HEK293 (cell line): ENCODE measurements at regions not wholly inside any gene's neighbourhood (a gene's known extent, or its start where the extent isn't known, plus 50 kb on each side); places are given as distances from the start of the nearest gene placed in this dataset.

Source experiments
- CTCF ChIA-PET: fragments of 350-600 bp; formaldehyde crosslinking; extraction: SDS; loops from one replicate; lab custom pipeline; 2021; ENCODE audit warnings: antibody characterized with exemption; lab: Yijun Ruan, JAX
- POLR2A ChIA-PET: fragments of 300-600 bp; formaldehyde crosslinking; extraction: SDS; loops from one replicate; lab custom pipeline; 2020; ENCODE audit warnings: antibody characterized with exemption, inconsistent platforms; lab: Yijun Ruan, JAX
- H3K27ac ChIP-seq: fragments of 200-500 bp; sonication (Bioruptor generic); 2 replicates; pipeline ENCODE4 v1.5.1; 2014; ENCODE audit warnings: low read depth, low read length, control low read depth, inconsistent platforms; ENCODE audit errors: extremely low read depth
- H3K36me3 ChIP-seq, 2 experiments: fragments of 200-500 bp in 1 of 2; sonication (Bioruptor generic) in 1 of 2; 1 replicate in 1 of 2; 2 replicates in 1 of 2; pipeline ENCODE4 v1.5.1; 2014 to 2017; ENCODE audit warnings: inconsistent platforms in 2 of 2, low read length in 2 of 2; ENCODE audit not compliant: control insufficient read depth in 2 of 2, insufficient read depth in 1 of 2
- H3K4me1 ChIP-seq: fragments of 200-500 bp; sonication (Bioruptor generic); 2 replicates; pipeline ENCODE4 v1.5.1; 2014; ENCODE audit warnings: mild to moderate bottlenecking, low read length, inconsistent platforms; ENCODE audit not compliant: control insufficient read depth, insufficient read depth
- H3K4me3 ChIP-seq: 2 replicates; pipeline ENCODE4 v1.5.1; 2011; ENCODE audit warnings: low read depth, mild to moderate bottlenecking, control low read depth, low read length, moderate library complexity
- H3K9me3 ChIP-seq: fragments of 200-500 bp; sonication (Bioruptor generic); 2 replicates; pipeline ENCODE4 v1.5.1; 2014; ENCODE audit warnings: low read depth, low read length, inconsistent platforms; ENCODE audit not compliant: control insufficient read depth, insufficient read depth
- GLI2 ChIP-seq: fragments of 450-650 bp; formaldehyde crosslinking; IDR thresholded peaks from 2 replicates; pipeline ENCODE4; 2017; ENCODE audit warnings: missing biosample characterization, missing genetic modification characterization, low read depth, borderline replicate concordance
- GLIS2 ChIP-seq: fragments of 450-650 bp; formaldehyde crosslinking; IDR thresholded peaks from 2 replicates; pipeline ENCODE4 v1.5.1; 2016; ENCODE audit warnings: missing biosample characterization, missing genetic modification characterization
- SETDB1 ChIP-seq: IDR thresholded peaks from one replicate; pipeline ENCODE4 v1.6.1; 2017; ENCODE audit warnings: mild to moderate bottlenecking, low read length, moderate library complexity, mixed read lengths; ENCODE audit not compliant: insufficient read length
- SP2 ChIP-seq: fragments of 450-650 bp; formaldehyde crosslinking; IDR thresholded peaks from 2 replicates; pipeline ENCODE4 v1.5.1; 2016; ENCODE audit warnings: missing biosample characterization, missing genetic modification characterization
- YY1 ChIP-seq: fragments of 450-650 bp; formaldehyde crosslinking; IDR thresholded peaks from 2 replicates; pipeline ENCODE4 v1.5.1; 2018; ENCODE audit warnings: missing biosample characterization, missing genetic modification characterization
- ZBTB8A ChIP-seq: fragments of 450-650 bp; formaldehyde crosslinking; IDR thresholded peaks from 2 replicates; pipeline ENCODE4 v1.5.1; 2016; ENCODE audit warnings: missing biosample characterization, missing genetic modification characterization
- ZIC2 ChIP-seq: fragments of 450-650 bp; formaldehyde crosslinking; IDR thresholded peaks from 2 replicates; pipeline ENCODE4 v1.5.1; 2016; ENCODE audit warnings: missing biosample characterization, missing genetic modification characterization
- ZNF155 ChIP-seq: fragments of 450-650 bp; formaldehyde crosslinking; IDR thresholded peaks from 2 replicates; pipeline ENCODE4 v1.5.1; 2016; ENCODE audit warnings: missing biosample characterization, missing genetic modification characterization
- ZNF202 ChIP-seq: fragments of 450-650 bp; formaldehyde crosslinking; IDR thresholded peaks from 2 replicates; pipeline ENCODE4 v1.5.1; 2016; ENCODE audit warnings: missing biosample characterization, missing genetic modification characterization, borderline replicate concordance
- ZNF324 ChIP-seq: fragments of 450-650 bp; formaldehyde crosslinking; IDR thresholded peaks from 2 replicates; pipeline ENCODE4 v1.5.1; 2016; ENCODE audit warnings: missing biosample characterization, missing genetic modification characterization
- ZNF366 ChIP-seq: fragments of 450-650 bp; formaldehyde crosslinking; conservative IDR thresholded peaks from 2 replicates; pipeline ENCODE4 v1.5.1; 2016; ENCODE audit warnings: missing biosample characterization, missing genetic modification characterization
- ZNF391 ChIP-seq: fragments of 450-650 bp; formaldehyde crosslinking; IDR thresholded peaks from 2 replicates; pipeline ENCODE4 v1.5.1; 2016; ENCODE audit warnings: low read depth, missing biosample characterization, missing genetic modification characterization, borderline replicate concordance
- ZNF48 ChIP-seq: fragments of 450-650 bp; formaldehyde crosslinking; IDR thresholded peaks from 2 replicates; pipeline ENCODE4 v1.5.1; 2016; ENCODE audit warnings: missing biosample characterization, missing genetic modification characterization
- ZNF596 ChIP-seq: fragments of 450-650 bp; IDR thresholded peaks from 2 replicates; pipeline ENCODE4 v1.5.0; 2018; ENCODE audit warnings: missing biosample characterization, mild to moderate bottlenecking, missing genetic modification characterization, moderate library complexity
- ZNF629 ChIP-seq: fragments of 450-650 bp; formaldehyde crosslinking; IDR thresholded peaks from 2 replicates; pipeline ENCODE4 v1.5.1; 2017; ENCODE audit warnings: missing biosample characterization, missing genetic modification characterization
- ZNF791 ChIP-seq: fragments of 450-650 bp; formaldehyde crosslinking; IDR thresholded peaks from 2 replicates; pipeline ENCODE4 v1.5.1; 2016; ENCODE audit warnings: missing biosample characterization, missing genetic modification characterization
- ZNF837 ChIP-seq: fragments of 450-650 bp; formaldehyde crosslinking; IDR thresholded peaks from 2 replicates; pipeline ENCODE4 v1.5.1; 2016; ENCODE audit warnings: missing biosample characterization, missing genetic modification characterization
- TF ChIP-seq, protein P1 (sequence below): fragments of 450-650 bp; formaldehyde crosslinking; IDR thresholded peaks from 2 replicates; pipeline ENCODE4 v1.5.1; 2016; ENCODE audit warnings: missing biosample characterization, missing genetic modification characterization
- TF ChIP-seq, protein P2 (sequence below): fragments of 450-650 bp; formaldehyde crosslinking; IDR thresholded peaks from 2 replicates; pipeline ENCODE4 v1.5.1; 2017; ENCODE audit warnings: missing biosample characterization, mild to moderate bottlenecking, missing genetic modification characterization, moderate library complexity
- TF ChIP-seq, protein P3 (sequence below): fragments of 450-650 bp; formaldehyde crosslinking; IDR thresholded peaks from 2 replicates; pipeline ENCODE4 v1.5.1; 2016; ENCODE audit warnings: missing biosample characterization, missing genetic modification characterization, low read depth
- TF ChIP-seq, protein P4 (sequence below): fragments of 450-650 bp; IDR thresholded peaks from 2 replicates; pipeline ENCODE4 v1.5.1; 2018; ENCODE audit warnings: missing biosample characterization, mild to moderate bottlenecking, missing genetic modification characterization
- TF ChIP-seq, protein P5 (sequence below): fragments of 450-650 bp; formaldehyde crosslinking; IDR thresholded peaks from 2 replicates; pipeline ENCODE4 v1.5.1; 2016; ENCODE audit warnings: missing biosample characterization, missing genetic modification characterization, borderline replicate concordance

DNA sequence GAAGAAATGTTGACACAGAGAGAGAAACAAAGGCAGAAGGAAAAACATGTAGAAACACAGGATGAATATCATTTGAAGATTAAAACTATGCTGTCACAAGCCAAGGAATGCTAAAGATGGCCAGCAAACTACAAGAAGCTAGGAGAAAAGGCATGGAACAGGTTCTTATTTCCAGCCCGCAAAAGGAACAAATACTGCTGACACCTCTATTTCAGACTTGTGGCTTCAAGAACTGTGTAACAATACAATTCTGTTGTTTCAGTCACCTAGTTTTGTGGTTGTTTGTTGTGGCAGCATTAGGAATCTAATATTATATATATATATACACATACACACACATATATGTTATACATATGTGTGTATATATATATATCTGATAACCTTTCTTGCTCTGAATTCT lies 1543.9 kb downstream of the KCNT2 start:
- no peaks in the 10 kb centered on the region for H3K36me3 ChIP-seq

DNA sequence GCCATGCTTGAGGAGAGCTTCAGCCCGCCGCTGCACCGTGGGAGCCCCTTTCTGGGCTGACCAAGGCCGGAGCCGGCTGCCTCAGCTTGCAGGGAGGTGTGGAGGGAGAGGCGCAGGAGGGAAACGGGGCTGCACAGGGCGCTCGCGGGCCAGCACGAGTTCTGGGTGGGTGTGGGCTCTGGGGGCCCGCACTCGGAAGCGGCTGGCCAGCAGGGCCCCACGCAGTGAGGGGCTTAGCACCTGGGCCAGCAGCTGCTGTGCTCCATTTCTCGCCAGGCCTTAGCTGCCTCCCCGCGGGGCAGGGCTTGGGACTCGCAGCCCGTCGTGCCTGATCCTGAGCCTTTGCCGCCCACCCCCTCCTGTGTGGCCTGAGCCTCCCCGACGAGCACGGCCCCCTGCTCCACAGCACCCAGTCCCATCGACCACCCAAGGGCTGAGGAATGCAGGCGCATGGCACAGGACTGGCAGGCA lies 1554.0 kb downstream of the KCNT2 start:
- TF ChIP-seq ZNF837 (tag by site-specific recombination), result no peak
- TF ChIP-seq, protein P1, sequence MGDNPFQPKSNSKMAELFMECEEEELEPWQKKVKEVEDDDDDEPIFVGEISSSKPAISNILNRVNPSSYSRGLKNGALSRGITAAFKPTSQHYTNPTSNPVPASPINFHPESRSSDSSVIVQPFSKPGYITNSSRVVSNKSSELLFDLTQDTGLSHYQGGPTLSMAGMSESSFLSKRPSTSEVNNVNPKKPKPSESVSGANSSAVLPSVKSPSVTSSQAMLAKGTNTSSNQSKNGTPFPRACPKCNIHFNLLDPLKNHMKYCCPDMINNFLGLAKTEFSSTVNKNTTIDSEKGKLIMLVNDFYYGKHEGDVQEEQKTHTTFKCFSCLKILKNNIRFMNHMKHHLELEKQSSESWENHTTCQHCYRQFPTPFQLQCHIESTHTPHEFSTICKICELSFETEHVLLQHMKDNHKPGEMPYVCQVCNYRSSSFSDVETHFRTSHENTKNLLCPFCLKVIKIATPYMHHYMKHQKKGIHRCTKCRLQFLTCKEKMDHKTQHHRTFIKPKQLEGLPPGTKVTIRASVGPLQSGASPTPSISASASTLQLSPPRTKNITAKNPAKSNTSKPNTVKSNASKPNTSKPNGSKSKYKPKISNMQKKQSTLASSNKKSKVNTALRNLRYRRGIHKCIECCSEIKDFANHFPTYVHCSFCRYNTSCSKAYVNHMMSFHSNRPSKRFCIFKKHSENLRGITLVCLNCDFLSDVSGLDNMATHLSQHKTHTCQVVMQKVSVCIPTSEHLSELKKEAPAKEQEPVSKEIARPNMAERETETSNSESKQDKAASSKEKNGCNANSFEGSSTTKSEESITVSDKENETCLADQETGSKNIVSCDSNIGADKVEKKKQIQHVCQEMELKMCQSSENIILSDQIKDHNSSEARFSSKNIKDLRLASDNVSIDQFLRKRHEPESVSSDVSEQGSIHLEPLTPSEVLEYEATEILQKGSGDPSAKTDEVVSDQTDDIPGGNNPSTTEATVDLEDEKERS (tag by site-specific recombination), result no peak
- TF ChIP-seq ZNF391, result no peak
- no peak for TF ChIP-seq ZNF629
- TF ChIP-seq ZNF202 (tag by site-specific recombination), result peak; percentile 60; the same call in 1 of the 2 replicates
- no peaks in the 10 kb centered on the region for H3K4me1 ChIP-seq
- POLR2A ChIA-PET, result no interaction called here
- H3K36me3 ChIP-seq, result no peaks in the 10 kb centered on the region
- CTCF ChIA-PET, result no interaction called here
- no peak overlapping the region for H3K4me3 ChIP-seq
- H3K27ac ChIP-seq, result no peak overlapping the region
- H3K9me3 ChIP-seq, result no peaks in the 10 kb centered on the region

More for the DNA sequence above, 1543.9 kb downstream of the KCNT2 start:
- Histone ChIP-seq H3K9me3 (no peaks in the 10 kb centered on the region), H3K4me1 (no peaks in the 10 kb centered on the region), H3K4me3 (no peak overlapping the region), H3K27ac (no peak overlapping the region)
- POLR2A ChIA-PET, result no interaction called here
- CTCF ChIA-PET, result no interaction called here
- TF ChIP-seq, protein P2, sequence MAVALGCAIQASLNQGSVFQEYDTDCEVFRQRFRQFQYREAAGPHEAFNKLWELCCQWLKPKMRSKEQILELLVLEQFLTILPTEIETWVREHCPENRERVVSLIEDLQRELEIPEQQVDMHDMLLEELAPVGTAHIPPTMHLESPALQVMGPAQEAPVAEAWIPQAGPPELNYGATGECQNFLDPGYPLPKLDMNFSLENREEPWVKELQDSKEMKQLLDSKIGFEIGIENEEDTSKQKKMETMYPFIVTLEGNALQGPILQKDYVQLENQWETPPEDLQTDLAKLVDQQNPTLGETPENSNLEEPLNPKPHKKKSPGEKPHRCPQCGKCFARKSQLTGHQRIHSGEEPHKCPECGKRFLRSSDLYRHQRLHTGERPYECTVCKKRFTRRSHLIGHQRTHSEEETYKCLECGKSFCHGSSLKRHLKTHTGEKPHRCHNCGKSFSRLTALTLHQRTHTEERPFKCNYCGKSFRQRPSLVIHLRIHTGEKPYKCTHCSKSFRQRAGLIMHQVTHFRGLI (tag by site-specific recombination), result no peak
- no peak for TF ChIP-seq GLIS2
- no peak for TF ChIP-seq SP2
- no peak for TF ChIP-seq ZNF596 (tag by site-specific recombination)

DNA sequence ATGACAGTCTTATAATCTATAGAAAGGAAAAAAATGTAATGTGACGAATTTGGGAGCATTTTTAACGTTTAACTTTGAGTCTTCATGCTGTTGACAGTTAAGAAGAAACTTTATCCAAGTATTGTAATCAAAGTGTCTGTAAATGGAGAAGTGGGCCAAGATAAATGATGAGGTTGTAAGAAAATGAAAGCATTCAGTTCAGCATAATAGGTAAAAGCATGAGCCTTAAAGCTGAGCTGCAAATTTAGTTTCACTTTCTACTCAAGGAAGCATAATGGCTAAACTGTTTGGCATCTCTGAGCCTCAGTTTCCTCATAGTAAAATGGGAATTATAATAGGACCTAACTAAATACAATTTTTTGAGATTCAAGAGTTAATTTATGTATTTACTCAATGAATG lies 1554.8 kb downstream of the KCNT2 start:
- H3K36me3 ChIP-seq, result no peaks in the 10 kb centered on the region
- H3K27ac ChIP-seq, result no peak overlapping the region
- no peaks in the 10 kb centered on the region for H3K4me1 ChIP-seq
- ChIA-PET POLR2A (no interaction called here), CTCF (no interaction called here)
- H3K4me3 ChIP-seq, result no peak overlapping the region
- no peaks in the 10 kb centered on the region for H3K9me3 ChIP-seq
- TF ChIP-seq ZNF155 (no peak), ZNF791 (no peak), ZNF48 (no peak), ZNF324 (tag by site-specific recombination) (no peak), ZNF366 (tag by site-specific recombination) (no peak), ZBTB8A (tag by site-specific recombination) (no peak), GLI2 (no peak), YY1 (tag by site-specific recombination) (no peak), ZIC2 (tag by site-specific recombination) (no peak), SETDB1 (no peak)
- TF ChIP-seq, protein P3, sequence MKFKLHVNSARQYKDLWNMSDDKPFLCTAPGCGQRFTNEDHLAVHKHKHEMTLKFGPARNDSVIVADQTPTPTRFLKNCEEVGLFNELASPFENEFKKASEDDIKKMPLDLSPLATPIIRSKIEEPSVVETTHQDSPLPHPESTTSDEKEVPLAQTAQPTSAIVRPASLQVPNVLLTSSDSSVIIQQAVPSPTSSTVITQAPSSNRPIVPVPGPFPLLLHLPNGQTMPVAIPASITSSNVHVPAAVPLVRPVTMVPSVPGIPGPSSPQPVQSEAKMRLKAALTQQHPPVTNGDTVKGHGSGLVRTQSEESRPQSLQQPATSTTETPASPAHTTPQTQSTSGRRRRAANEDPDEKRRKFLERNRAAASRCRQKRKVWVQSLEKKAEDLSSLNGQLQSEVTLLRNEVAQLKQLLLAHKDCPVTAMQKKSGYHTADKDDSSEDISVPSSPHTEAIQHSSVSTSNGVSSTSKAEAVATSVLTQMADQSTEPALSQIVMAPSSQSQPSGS (tag by site-specific recombination), result no peak
- TF ChIP-seq, protein P4, sequence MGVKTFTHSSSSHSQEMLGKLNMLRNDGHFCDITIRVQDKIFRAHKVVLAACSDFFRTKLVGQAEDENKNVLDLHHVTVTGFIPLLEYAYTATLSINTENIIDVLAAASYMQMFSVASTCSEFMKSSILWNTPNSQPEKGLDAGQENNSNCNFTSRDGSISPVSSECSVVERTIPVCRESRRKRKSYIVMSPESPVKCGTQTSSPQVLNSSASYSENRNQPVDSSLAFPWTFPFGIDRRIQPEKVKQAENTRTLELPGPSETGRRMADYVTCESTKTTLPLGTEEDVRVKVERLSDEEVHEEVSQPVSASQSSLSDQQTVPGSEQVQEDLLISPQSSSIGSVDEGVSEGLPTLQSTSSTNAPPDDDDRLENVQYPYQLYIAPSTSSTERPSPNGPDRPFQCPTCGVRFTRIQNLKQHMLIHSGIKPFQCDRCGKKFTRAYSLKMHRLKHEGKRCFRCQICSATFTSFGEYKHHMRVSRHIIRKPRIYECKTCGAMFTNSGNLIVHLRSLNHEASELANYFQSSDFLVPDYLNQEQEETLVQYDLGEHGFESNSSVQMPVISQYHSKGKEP (tag by site-specific recombination), result no peak
- TF ChIP-seq, protein P5, sequence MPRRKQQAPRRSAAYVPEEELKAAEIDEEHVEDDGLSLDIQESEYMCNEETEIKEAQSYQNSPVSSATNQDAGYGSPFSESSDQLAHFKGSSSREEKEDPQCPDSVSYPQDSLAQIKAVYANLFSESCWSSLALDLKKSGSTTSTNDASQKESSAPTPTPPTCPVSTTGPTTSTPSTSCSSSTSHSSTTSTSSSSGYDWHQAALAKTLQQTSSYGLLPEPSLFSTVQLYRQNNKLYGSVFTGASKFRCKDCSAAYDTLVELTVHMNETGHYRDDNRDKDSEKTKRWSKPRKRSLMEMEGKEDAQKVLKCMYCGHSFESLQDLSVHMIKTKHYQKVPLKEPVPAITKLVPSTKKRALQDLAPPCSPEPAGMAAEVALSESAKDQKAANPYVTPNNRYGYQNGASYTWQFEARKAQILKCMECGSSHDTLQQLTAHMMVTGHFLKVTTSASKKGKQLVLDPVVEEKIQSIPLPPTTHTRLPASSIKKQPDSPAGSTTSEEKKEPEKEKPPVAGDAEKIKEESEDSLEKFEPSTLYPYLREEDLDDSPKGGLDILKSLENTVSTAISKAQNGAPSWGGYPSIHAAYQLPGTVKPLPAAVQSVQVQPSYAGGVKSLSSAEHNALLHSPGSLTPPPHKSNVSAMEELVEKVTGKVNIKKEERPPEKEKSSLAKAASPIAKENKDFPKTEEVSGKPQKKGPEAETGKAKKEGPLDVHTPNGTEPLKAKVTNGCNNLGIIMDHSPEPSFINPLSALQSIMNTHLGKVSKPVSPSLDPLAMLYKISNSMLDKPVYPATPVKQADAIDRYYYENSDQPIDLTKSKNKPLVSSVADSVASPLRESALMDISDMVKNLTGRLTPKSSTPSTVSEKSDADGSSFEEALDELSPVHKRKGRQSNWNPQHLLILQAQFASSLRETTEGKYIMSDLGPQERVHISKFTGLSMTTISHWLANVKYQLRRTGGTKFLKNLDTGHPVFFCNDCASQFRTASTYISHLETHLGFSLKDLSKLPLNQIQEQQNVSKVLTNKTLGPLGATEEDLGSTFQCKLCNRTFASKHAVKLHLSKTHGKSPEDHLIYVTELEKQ, result no peak
